ENCODE measurements at regions not wholly inside any gene's neighbourhood (a gene's known extent, or its start where the extent isn't known, plus 50 kb on each side); places are given as distances from the start of the nearest gene placed in this dataset.

GRCh38 chr10:58003945-58004344 lies 263.7 kb downstream of the IPMK start:
- no peak for TF ChIP-seq EZH2 (IDR thresholded peaks at IDR 0.05; ENCODE audit: borderline replicate concordance)
- TF ChIP-seq, protein P1, sequence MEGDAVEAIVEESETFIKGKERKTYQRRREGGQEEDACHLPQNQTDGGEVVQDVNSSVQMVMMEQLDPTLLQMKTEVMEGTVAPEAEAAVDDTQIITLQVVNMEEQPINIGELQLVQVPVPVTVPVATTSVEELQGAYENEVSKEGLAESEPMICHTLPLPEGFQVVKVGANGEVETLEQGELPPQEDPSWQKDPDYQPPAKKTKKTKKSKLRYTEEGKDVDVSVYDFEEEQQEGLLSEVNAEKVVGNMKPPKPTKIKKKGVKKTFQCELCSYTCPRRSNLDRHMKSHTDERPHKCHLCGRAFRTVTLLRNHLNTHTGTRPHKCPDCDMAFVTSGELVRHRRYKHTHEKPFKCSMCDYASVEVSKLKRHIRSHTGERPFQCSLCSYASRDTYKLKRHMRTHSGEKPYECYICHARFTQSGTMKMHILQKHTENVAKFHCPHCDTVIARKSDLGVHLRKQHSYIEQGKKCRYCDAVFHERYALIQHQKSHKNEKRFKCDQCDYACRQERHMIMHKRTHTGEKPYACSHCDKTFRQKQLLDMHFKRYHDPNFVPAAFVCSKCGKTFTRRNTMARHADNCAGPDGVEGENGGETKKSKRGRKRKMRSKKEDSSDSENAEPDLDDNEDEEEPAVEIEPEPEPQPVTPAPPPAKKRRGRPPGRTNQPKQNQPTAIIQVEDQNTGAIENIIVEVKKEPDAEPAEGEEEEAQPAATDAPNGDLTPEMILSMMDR (IDR thresholded peaks at IDR 0.05; ENCODE audit: poor library complexity) = no peak

Data from hepatocyte (in vitro differentiated cells).